ENCODE measurements at regions not wholly inside any gene's neighbourhood (a gene's known extent, or its start where the extent isn't known, plus 50 kb on each side); places are given as distances from the start of the nearest gene placed in this dataset.

- Histone ChIP-seq H4K20me1 (ENCODE audit: insufficient read depth, low read depth, low read length) (no peaks in the 10 kb centered on the region), H3K4me1 (ENCODE audit: low read length) (0 out of 2 replicates have a peak, but pooled peaks cover 2% of the 10 kb centered on the region), H3K4me2 (ENCODE audit: low read depth, low read length, poor library complexity, severe bottlenecking) (no peak overlapping the region), H3K27me3 (ENCODE audit: low read length) (no peaks in the 10 kb centered on the region), H3K36me3 (ENCODE audit: insufficient read depth, low read length) (no peaks in the 10 kb centered on the region; the same call in 1 of the 2 replicates), H3K9ac (ENCODE audit: low read length) (no peak overlapping the region), H2AFZ (ENCODE audit: low read length) (no peak overlapping the region), H3K9me3 (ENCODE audit: low read length) (peaks cover 9% of the 10 kb centered on the region), H3K4me3 (ENCODE audit: low read length) (no peak overlapping the region), H3K27ac (ENCODE audit: low read length) (no peak overlapping the region), H3K9me2 (replicated peaks; ENCODE audit: insufficient read depth, low read length) (no peaks in the 10 kb centered on the region), H3K79me2 (ENCODE audit: low read length) (no peaks in the 10 kb centered on the region)
- no peak for DNase-seq
Observed at GRCh38 chr4:3663791-3664190, 102.4 kb upstream of the ADRA2C start.

GRCh38 chr4:3662516-3662915 is 103.7 kb upstream of the ADRA2C start:
- Histone ChIP-seq H2AFZ (ENCODE audit: low read length) (no peak overlapping the region), H3K9ac (ENCODE audit: low read length) (no peak overlapping the region), H4K20me1 (ENCODE audit: insufficient read depth, low read depth, low read length) (no peaks in the 10 kb centered on the region), H3K9me3 (ENCODE audit: low read length) (peaks cover 8% of the 10 kb centered on the region), H3K4me3 (ENCODE audit: low read length) (no peak overlapping the region), H3K4me2 (ENCODE audit: low read depth, low read length, poor library complexity, severe bottlenecking) (no peak overlapping the region), H3K79me2 (ENCODE audit: low read length) (no peaks in the 10 kb centered on the region), H3K36me3 (ENCODE audit: insufficient read depth, low read length) (no peaks in the 10 kb centered on the region; the same call in 1 of the 2 replicates), H3K27ac (ENCODE audit: low read length) (no peak overlapping the region), H3K4me1 (ENCODE audit: low read length) (0 out of 2 replicates have a peak, but pooled peaks cover 2% of the 10 kb centered on the region), H3K9me2 (replicated peaks; ENCODE audit: insufficient read depth, low read length) (no peaks in the 10 kb centered on the region), H3K27me3 (ENCODE audit: low read length) (no peaks in the 10 kb centered on the region)
- no peak for DNase-seq

- Histone ChIP-seq H3K9ac (ENCODE audit: low read length) (no peak overlapping the region), H3K9me2 (replicated peaks; ENCODE audit: insufficient read depth, low read length) (no peaks in the 10 kb centered on the region), H3K9me3 (ENCODE audit: low read length) (peaks cover 3% of the 10 kb centered on the region), H2AFZ (ENCODE audit: low read length) (no peak overlapping the region), H3K27me3 (ENCODE audit: low read length) (no peaks in the 10 kb centered on the region), H3K36me3 (ENCODE audit: insufficient read depth, low read length) (no peaks in the 10 kb centered on the region; the same call in 1 of the 2 replicates), H3K4me3 (ENCODE audit: low read length) (no peak overlapping the region), H3K79me2 (ENCODE audit: low read length) (no peaks in the 10 kb centered on the region), H3K4me2 (ENCODE audit: low read depth, low read length, poor library complexity, severe bottlenecking) (no peak overlapping the region), H3K4me1 (ENCODE audit: low read length) (0 out of 2 replicates have a peak, but pooled peaks cover 2% of the 10 kb centered on the region), H3K27ac (ENCODE audit: low read length) (no peak overlapping the region), H4K20me1 (ENCODE audit: insufficient read depth, low read depth, low read length) (no peaks in the 10 kb centered on the region)
- no peak for DNase-seq
Observed at GRCh38 chr4:3661989-3662388, 104.2 kb upstream of the ADRA2C start.

GRCh38 chr4:3660928-3661515 is 105.2 kb upstream of the ADRA2C start:
- Histone ChIP-seq H3K4me1 (ENCODE audit: low read length) (0 out of 2 replicates have a peak, but pooled peaks cover under 1% of the 10 kb centered on the region), H3K79me2 (ENCODE audit: low read length) (no peaks in the 10 kb centered on the region), H3K27ac (ENCODE audit: low read length) (no peak overlapping the region), H3K4me3 (ENCODE audit: low read length) (no peak overlapping the region), H3K4me2 (ENCODE audit: low read depth, low read length, poor library complexity, severe bottlenecking) (no peak overlapping the region), H4K20me1 (ENCODE audit: insufficient read depth, low read depth, low read length) (no peaks in the 10 kb centered on the region), H3K9me2 (replicated peaks; ENCODE audit: insufficient read depth, low read length) (no peaks in the 10 kb centered on the region), H2AFZ (ENCODE audit: low read length) (no peak overlapping the region), H3K27me3 (ENCODE audit: low read length) (no peaks in the 10 kb centered on the region), H3K9ac (ENCODE audit: low read length) (no peak overlapping the region), H3K36me3 (ENCODE audit: insufficient read depth, low read length) (no peaks in the 10 kb centered on the region), H3K9me3 (ENCODE audit: low read length) (no peaks in the 10 kb centered on the region)
- no peak for DNase-seq

- H3K27ac ChIP-seq (ENCODE audit: low read length), result no peak overlapping the region
Observed at GRCh38 chr4:3660086-3660927, 105.9 kb upstream of the ADRA2C start.

GRCh38 chr4:3659131-3659530 is 107.1 kb upstream of the ADRA2C start:
- DNase-seq, result no peak
- no peaks in the 10 kb centered on the region for H3K4me1 ChIP-seq (ENCODE audit: low read length)

More at GRCh38 chr4:3660086-3660927, 105.9 kb upstream of the ADRA2C start:
- Histone ChIP-seq H3K9ac (ENCODE audit: low read length) (no peak overlapping the region), H3K79me2 (ENCODE audit: low read length) (no peaks in the 10 kb centered on the region), H3K4me2 (ENCODE audit: low read depth, low read length, poor library complexity, severe bottlenecking) (no peak overlapping the region), H2AFZ (ENCODE audit: low read length) (no peak overlapping the region), H3K9me2 (replicated peaks; ENCODE audit: insufficient read depth, low read length) (no peaks in the 10 kb centered on the region), H3K4me1 (ENCODE audit: low read length) (no peaks in the 10 kb centered on the region), H3K36me3 (ENCODE audit: insufficient read depth, low read length) (no peaks in the 10 kb centered on the region), H3K4me3 (ENCODE audit: low read length) (no peak overlapping the region), H4K20me1 (ENCODE audit: insufficient read depth, low read depth, low read length) (no peaks in the 10 kb centered on the region), H3K27me3 (ENCODE audit: low read length) (no peaks in the 10 kb centered on the region), H3K9me3 (ENCODE audit: low read length) (no peaks in the 10 kb centered on the region)
- no peak for DNase-seq

GRCh38 chr4:3658530-3658913 is 107.7 kb upstream of the ADRA2C start:
- Histone ChIP-seq H3K27ac (ENCODE audit: low read length) (no peak overlapping the region), H2AFZ (ENCODE audit: low read length) (no peak overlapping the region), H3K9me3 (ENCODE audit: low read length) (no peaks in the 10 kb centered on the region), H3K4me1 (ENCODE audit: low read length) (no peaks in the 10 kb centered on the region), H3K79me2 (ENCODE audit: low read length) (no peaks in the 10 kb centered on the region), H4K20me1 (ENCODE audit: insufficient read depth, low read depth, low read length) (no peaks in the 10 kb centered on the region), H3K9me2 (replicated peaks; ENCODE audit: insufficient read depth, low read length) (no peaks in the 10 kb centered on the region), H3K4me2 (ENCODE audit: low read depth, low read length, poor library complexity, severe bottlenecking) (no peak overlapping the region), H3K9ac (ENCODE audit: low read length) (no peak overlapping the region), H3K27me3 (ENCODE audit: low read length) (no peaks in the 10 kb centered on the region), H3K36me3 (ENCODE audit: insufficient read depth, low read length) (no peaks in the 10 kb centered on the region), H3K4me3 (ENCODE audit: low read length) (no peak overlapping the region)
- no peak for DNase-seq

More at GRCh38 chr4:3659131-3659530, 107.1 kb upstream of the ADRA2C start:
- Histone ChIP-seq H3K4me3 (ENCODE audit: low read length) (no peak overlapping the region), H3K9ac (ENCODE audit: low read length) (no peak overlapping the region), H3K9me2 (replicated peaks; ENCODE audit: insufficient read depth, low read length) (no peaks in the 10 kb centered on the region), H3K36me3 (ENCODE audit: insufficient read depth, low read length) (no peaks in the 10 kb centered on the region), H3K27me3 (ENCODE audit: low read length) (no peaks in the 10 kb centered on the region), H3K79me2 (ENCODE audit: low read length) (no peaks in the 10 kb centered on the region), H4K20me1 (ENCODE audit: insufficient read depth, low read depth, low read length) (no peaks in the 10 kb centered on the region), H3K27ac (ENCODE audit: low read length) (no peak overlapping the region), H3K4me2 (ENCODE audit: low read depth, low read length, poor library complexity, severe bottlenecking) (no peak overlapping the region), H3K9me3 (ENCODE audit: low read length) (no peaks in the 10 kb centered on the region), H2AFZ (ENCODE audit: low read length) (no peak overlapping the region)

GRCh38 chr4:3657902-3658529 is 108.2 kb upstream of the ADRA2C start:
- DNase-seq, result no peak
- Histone ChIP-seq H3K4me3 (ENCODE audit: low read length) (no peak overlapping the region), H3K9me2 (replicated peaks; ENCODE audit: insufficient read depth, low read length) (no peaks in the 10 kb centered on the region), H3K79me2 (ENCODE audit: low read length) (no peaks in the 10 kb centered on the region), H3K4me1 (ENCODE audit: low read length) (no peaks in the 10 kb centered on the region), H3K4me2 (ENCODE audit: low read depth, low read length, poor library complexity, severe bottlenecking) (no peak overlapping the region), H3K9ac (ENCODE audit: low read length) (no peak overlapping the region), H3K36me3 (ENCODE audit: insufficient read depth, low read length) (no peaks in the 10 kb centered on the region), H3K27me3 (ENCODE audit: low read length) (no peaks in the 10 kb centered on the region), H3K27ac (ENCODE audit: low read length) (no peak overlapping the region), H4K20me1 (ENCODE audit: insufficient read depth, low read depth, low read length) (no peaks in the 10 kb centered on the region), H2AFZ (ENCODE audit: low read length) (no peak overlapping the region), H3K9me3 (ENCODE audit: low read length) (no peaks in the 10 kb centered on the region)

Measured in Karpas-422 (cell line).